DMS114 treated with DMSO at 0.1 percent for 48 hours (cell line): ENCODE measurements at regions not wholly inside any gene's neighbourhood (a gene's known extent, or its start where the extent isn't known, plus 50 kb on each side); places are given as distances from the start of the nearest gene placed in this dataset.

Experiments
- DNase-seq: peaks from one replicate; lab custom pipeline; 2025; ENCODE audit not compliant: unreplicated experiment; lab: John Stamatoyannopoulos, UW

DNA sequence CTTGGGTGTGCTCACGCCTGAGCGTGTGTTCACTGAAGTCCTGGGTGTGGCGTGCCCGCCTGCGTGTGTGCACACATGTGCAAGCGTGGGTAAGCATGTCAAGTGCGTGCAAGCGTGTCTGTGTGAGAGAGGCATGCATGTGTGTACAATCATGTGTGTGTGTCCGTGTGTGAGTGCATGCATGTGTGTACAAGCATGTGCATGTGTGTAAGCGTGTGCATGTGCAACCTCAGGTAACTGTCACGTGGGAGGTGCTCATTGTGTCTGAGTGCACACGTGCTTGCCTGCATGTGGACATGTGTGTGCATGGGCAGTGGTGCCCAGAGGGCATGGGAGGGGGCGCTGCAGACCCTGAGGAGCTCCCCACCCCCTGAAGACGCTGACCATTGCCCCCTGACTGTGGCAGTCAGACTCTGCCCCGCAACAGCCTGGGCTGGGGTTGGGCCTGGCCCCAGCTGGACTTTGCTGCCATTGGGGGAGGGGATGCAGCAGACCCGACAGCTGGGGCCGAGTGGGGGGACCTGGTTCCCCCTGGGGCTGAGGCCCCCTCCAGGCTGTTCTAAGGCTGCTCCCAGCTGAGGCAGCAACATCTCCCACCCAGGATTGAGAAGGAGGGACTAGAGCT is 88.1 kb downstream of the UNCX start:
- DNase-seq = no peak

DNA sequence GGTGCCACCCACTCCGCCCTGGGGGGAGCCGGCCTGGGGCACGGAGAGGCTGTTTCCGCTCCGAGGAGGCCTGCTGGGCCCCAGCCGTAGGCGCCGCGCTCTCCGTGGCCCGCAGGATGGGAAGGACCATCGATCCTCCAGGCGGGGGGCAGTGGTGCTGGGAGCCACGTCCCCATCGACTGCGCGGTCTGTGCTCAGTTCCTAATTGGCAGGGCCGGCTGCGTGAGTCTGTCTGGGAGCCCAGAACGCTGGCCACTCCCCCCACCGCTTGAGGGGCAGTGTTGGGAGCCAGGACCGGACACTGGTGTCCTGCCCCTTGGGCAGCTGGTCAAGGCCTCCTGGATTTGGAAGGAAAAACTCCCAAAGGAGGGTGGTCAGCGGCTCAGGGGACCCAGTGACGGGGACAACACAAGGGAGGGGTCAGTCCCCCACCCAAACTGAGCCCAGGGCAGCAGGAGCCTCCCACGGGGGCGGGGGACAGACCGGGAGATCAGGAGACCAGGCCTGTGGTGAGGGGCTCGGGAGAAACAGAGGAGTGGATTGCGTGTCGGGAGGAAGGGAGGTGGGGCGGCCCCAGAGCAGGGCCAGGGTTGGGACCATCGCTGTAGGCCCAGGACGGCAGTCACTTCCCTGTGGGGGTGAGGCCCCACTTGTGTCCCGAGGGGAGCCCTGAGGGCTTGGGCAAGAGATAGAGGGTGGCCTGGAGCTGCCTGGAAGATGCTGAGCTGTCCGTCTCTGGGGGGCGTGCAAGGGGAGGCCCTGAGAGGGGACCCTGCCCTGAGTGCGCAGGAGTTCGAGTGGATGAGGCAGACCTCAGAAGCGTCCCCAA is 89.0 kb downstream of the UNCX start:
- no peak for DNase-seq

DNA sequence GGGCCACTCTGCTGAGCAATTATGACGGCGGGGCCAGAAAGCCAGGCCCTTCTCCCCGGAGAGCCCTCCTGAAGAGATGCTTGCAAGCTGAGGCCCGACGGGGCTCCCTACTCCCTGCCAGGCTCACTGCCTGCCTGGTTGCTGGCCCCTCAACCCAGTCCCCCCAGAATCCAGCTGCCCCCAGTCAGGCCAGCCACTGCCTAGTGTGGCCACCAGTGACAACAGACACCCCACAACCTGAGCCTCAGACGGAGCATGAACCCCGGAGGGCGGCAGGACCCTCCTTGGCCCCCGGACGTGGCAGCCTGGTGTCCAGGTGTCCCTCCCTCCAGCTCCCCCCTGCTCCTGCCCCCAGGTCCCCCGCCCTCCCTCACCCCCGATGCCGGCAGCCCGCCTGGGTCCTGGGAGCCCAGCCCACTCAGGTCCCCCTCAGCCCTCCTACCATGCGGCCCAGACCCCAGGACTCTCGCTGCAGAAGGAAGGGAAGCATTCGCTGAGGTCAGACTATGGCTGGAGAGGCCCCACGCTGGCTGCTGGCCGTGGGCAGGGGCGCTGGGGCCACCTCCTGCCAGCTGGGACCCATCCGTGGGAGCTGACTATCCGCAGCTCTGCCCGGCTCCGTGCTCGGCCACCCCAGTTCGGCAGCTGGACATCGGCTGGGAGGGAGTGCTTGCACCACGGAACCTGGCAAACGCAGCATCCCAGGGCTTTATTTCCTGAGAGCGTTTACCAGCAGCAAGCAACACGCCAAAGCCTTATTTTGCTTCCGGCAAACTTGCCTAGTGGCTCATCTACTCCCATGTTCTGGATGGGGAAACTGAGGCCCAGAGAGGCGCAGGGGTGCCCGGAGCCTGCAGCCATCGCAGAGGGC is 89.8 kb downstream of the UNCX start:
- no peak for DNase-seq

DNA sequence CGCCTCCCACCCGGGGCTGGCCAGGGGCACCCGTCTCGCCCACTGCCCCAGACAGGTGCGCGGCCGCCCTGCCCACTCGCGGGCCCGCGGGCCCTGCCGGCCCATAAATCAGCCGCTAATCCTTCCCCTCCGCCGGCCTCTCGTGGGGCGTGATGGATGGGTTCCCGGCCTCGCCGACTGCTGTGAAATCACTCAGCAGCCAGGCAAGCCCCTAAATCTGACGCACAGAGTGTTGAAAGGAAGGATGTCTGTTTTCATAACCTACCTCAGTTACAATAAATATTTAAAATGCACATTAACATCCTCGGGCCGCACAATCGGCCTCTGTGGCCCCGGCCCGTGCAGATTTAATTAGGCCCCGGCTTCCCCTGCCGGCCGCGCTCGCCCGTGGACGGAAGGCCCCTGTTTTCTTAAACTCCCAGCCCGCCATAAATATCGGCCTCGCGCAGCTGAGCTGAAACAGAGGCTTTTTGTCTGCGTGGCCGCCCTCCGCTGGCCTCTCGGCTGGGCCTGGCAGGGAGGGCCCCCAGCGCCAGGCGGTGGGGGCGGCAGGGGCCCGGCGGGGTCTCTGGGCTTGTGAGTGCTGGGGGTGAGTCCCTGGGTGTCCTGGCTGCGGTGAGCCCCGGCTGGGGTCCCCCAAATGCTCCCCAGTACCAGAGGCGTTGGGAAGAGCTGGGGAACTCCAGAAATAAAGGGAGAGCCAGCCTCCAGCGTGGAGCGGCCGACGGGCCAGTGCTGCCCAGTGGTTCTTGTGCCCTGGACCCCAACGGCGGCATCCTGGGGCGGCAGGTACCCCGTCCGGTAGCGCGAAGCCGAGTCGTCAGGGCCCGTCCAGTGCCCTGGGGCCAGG is 90.7 kb downstream of the UNCX start:
- DNase-seq = no peak

DNA sequence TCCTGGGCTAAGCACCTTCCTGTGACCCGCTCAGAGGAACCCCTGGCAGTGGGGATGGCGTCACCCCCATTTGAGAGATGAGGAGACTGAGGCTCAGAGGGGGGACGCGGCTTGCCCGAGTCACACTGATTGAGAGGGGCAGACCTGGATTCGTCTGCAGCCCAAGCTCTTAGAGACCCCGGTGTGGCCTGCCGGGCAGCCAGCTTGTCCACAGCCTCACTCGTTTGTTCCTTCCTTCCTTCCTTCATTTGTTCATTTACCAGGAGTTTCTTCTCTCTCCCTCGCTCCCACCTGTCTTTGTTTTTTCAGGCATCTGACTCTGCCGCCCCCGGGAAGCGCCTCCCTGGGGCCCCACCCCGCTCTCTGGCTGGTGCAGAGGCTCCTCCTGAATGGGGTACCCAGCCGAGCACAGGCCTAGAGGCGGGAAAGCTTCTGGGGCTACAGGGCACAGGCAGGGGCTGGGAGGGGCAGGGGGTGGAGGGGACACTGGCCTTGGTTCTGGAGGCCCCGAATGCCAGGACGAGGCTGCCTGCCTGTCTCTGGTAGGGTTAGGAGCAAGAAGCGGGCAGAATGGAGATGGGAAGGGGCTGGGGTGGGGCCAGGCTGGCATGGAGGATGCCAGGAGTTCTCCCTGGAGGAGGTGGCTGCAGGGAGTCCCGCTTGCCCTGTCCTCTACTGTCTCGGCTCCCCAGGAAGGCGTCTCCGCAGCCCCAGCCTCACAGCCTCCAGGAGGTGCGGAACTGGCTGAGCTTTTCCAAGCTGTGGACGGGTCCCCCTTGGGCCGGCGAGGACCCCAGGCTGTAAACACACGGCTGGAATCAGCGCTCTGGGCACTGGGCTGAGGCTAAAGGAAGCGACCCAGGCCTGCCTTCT is 91.6 kb downstream of the UNCX start:
- no peak for DNase-seq

DNA sequence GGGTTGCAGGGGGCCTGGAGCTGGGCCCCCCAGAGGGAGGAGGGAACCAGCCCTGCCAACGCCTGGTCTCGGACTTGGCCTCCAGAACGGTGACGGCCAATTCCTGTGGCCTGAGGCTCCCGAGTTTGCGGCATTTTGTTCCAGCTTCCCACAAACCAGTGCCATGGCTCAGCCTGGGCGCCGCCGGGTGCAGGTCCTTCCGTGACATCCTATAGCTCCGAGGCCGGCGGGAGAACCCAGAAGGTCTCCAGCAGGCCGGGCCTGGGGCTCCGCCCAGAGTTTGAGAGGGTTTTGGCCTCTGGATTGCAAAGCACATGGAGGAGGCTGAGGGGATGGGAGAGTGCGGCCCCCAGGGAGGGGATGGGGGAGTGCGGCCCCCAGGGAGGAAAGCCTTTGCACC is 92.6 kb downstream of the UNCX start:
- DNase-seq = no peak

DNA sequence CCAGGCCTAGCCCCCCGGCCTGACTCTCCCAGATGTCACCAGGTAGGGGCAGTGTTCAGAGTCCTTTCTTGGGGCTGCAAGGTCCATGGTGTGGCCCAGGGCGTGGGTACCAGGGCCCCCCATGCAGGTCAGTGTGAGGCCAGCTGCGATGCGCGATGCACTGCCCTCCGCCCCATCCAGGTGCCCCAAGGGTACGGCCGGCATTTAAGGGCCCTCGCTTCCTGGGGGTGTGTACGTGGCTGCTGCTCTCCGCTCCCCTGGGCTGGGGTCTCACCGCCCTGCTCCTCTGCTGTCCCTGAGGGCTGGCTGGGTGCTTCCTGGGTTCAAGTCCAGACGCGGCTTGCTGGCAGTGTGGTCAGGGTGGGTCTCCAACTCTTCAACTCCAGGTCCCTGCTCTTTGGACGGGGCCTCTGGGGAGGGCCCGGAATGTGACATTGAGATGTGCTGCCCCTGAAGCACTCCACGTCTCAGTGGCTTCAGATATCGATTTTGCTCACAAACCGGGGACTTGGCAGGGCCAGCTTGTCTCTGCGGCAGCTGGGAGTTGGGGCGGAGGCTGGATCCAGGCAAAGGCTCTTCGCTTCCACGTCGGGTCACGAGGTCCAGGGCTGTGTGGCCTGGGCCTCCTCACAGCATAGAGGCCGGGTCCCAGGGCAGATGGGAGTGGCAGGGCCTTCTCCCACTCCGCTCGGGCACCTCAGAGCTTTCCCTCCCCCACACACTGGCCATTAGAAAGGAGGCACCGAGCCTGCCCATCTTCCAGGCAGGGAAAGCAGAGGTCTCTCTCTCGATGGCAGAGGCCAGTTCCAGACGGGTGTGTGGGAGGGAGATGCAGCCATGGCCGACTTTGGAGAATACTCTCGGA is 93.2 kb downstream of the UNCX start:
- no peak for DNase-seq

DNA sequence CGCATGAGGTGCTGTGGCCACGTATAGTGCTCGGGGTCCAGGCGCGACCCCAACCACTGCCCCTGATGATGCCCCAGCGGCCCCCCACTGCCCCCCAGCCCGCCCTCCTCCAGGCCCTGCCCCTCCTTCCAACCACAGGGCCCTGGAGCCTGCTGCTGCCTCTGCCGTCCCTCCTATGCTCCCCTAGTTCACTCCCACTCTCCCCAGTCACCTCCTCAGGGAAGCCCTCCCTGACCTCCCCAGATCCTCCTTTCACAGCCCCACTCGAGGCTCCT is 93.8 kb downstream of the UNCX start:
- DNase-seq = no peak

DNA sequence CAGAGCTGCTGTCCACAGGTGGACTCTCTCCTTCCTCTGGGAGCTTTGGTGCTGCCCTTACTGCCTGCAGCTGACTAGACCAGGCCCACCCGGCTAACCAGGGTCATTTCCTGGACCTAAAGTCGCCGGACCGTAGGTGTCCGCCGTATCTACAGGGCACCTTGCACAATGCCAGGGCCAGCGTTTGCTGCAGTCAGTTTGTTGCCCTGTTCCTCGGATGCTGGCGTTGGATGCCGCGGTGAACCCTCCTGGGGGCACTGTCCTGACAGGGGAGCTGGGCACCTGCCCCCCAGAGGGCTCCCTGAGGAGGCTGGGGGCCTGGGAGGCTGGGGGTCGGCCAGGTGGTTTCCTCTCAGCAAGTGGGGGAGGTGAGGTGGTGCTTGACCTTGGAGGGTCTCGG is 96.6 kb downstream of the UNCX start:
- DNase-seq = no peak

DNA sequence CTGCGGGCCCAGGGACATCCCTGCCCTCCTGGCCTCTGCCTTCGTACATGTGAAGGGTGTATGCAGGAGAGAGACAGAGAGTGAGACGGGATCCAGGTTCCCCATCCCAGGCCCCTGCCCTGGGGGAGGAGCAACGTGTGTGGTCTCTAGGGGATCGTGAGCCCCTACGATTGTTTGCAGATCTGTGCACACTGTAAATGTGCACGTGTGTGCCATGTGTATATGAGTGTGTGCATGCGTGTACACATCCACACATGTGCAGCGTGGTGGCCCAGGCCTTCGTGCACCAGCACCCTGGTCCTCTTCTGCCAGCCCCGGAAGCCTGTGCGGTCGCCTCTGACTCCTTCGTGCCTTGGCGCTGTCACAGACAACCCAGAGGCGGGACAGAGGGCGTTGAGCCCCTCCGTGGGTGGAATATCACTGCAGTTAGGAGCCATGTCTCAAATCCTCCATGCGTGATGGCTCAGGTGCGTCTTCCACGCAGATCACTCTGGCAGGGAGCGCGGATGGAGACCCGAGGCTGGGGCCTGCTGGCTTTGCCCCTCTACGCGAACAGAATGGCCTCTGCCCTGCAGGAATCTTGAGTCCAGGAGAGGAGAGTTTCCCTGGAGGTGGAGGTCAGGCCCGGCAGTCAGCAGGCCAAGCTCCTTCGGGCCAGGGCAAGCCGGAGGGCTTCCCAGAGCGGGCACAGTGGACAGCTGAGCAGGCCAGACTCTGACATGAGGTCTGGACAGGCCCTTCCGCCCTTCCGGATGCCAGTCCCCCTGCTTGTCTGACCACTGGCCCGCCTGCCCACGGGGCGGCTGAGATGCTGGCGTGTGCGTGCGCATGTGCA is 97.5 kb downstream of the UNCX start:
- DNase-seq = no peak

DNA sequence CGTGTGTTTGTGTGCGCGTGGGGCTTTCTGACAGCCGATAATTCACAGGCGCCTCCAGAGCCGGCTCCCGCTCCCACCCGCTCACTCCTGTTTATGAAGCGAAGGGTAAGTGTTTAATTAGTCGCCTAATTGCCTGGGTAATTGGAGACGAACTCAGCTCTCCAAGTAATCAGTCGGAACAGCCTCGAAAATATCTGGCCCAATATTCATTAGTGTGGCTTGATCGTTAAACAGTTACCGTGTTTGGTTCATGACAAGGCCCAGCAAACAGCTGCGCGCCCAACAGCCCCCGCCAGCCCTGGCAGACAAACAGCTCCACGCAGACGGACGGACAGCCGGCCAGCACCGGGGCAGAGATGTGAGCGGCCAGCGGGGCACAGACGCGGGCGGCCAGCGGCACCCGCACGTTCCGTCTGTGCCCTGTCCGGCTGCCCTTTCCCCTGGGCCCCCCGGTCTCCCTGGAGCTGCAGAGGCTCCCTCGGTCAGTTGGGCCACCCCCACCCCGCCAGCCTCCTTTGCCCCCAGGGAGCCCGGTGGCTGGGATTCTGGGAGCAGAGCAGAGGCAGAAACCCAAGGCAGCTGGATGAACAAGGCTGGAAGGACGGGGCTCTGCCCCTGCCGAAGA is 98.2 kb downstream of the UNCX start:
- DNase-seq = no peak

DNA sequence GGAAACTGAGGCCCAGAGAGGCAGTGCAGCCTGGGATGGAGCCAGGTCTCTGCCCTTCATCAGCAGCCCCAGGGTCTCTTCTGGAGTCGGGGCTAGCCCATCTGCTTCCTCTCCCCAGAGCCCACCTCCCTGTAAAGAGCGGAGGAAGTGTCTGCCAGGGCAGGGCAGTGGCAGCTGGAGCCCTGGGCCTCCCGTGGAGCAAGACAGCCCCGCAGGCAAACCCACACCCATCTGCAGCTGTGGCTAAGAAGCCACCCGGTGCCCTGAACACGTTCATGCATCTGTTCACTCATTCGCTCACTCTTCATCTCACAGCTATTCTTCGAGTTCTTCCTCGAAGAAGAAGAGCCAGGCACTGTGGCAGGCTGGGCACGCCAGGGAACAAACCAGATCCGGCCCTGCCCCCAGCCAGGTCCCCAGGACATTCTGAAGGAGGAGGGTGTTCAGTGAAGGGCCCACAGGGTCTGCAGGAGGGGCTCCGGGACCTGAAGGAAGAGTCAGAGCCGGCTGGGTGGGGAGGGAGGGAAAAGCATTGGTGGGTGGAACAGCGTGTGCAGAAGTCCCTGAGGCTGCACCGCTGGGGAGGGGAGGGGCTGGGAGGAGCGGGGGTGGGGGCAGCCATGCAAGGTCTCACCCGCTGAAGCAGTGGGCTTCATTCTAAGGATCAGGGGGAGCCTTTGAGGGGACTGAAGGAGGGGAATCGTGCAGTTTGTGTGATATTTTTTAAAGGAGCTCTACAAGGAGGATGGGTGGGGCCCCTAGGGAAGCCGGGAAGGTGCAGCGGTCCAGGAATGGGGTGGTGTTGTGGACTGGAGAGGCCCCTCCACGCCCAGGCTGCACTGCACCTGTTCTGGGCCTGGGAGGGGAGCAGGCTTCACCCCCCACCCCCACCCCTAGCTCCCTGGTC is 99.1 kb downstream of the UNCX start:
- DNase-seq = no peak

DNA sequence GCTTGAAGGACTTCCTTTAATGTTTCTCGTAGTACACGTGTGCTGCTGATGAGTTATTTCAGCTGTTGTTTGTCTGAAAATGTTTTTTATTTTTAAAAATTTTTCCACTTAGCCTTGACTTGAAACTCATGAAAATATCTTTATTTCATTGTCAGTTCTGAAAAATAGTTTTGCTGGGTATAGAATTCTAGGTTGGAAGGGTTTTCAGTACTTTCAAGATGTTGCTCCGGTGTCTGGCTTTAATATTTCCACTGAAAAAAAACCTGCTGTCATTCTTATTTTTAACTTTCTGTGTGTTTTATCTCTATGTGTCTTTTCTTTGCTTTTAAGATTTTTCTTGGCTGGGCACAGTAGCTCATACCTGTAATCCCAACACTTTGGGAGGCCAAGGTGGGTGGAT is 103.8 kb downstream of the UNCX start:
- DNase-seq = no peak

DNA sequence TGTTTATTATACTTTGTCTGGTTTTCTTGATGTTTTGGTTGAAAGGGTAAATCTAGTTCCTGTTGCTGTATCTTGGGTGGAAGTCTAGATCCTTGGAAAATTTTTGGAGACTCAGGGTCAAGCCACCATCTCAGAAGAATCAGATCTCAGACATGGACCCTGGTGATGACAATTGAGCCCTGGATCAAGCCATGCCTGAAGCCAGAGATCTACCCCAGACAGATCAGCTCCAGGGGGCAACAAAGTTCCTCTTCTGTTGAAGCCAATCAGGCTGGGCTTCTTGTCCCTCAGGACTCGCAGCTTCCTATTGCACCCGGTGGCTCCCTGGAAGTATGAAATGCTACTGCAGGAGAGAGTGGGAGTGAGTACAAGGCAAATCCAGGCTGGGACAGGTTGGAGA is 106.9 kb downstream of the UNCX start:
- DNase-seq = no peak

DNA sequence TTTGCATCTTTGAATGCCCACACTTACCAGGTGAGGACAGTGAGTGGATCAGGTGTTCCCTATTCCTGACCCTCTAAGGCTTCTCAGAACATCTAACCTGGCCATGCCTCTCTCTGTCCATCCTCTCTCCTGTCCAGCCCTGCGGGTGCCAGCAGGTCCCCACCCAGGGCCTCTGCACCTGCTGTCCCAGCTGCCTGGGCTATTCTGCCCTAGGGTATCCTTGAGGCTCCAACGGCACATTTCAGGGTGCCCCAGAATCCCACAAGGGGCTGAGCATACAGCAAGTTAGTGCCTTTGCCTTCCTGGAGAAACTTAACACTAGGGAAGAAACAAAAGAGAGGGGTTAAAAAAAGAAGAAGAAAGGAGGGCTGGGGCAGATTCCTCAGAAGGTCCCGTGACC is 107.4 kb downstream of the UNCX start:
- DNase-seq = no peak

DNA sequence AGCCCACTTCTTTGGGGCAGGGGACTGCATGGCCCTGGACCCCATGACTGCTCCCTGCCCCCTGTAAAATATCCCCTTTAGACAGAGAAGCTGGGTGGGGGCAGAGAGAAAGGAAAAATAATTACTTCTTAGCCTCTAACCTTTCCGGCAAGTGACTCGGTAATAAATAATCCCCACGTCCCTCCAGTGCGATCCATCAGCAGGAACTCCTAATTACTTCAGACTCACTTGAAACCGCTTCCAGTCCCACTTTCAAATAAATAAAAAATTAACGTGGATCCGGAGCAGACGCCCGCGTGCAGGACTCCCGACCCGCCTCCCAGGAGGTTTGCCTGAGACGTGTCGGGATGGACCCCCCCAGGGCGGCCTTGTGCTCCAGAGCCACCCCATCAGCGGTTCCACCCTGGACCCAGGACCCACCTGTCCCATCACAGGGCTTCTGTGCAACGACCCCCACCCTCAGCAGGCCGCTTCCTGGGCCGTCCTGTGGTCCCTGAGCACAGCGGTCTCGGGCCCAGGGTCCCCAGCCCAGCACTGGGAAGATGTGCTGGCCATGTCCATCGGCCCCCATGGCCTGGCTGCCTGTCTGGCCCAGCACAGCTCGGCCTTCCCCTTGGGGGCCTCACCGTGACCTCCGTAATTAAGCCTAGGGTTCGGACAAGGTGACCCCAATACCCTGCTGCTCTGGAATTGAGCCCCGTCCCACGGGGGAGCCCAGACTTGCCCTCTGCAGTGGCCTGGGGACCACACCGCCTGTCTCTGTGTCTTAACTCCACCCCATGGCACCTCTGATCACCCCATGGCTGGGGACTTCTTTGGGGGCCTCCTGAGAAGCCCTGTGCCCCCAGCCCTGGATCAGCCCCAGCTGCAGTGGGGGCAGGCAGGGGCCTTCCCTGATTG is 108.0 kb downstream of the UNCX start:
- no peak for DNase-seq
